ENCODE measurements at regions not wholly inside any gene's neighbourhood (a gene's known extent, or its start where the extent isn't known, plus 50 kb on each side); places are given as distances from the start of the nearest gene placed in this dataset.

DNA sequence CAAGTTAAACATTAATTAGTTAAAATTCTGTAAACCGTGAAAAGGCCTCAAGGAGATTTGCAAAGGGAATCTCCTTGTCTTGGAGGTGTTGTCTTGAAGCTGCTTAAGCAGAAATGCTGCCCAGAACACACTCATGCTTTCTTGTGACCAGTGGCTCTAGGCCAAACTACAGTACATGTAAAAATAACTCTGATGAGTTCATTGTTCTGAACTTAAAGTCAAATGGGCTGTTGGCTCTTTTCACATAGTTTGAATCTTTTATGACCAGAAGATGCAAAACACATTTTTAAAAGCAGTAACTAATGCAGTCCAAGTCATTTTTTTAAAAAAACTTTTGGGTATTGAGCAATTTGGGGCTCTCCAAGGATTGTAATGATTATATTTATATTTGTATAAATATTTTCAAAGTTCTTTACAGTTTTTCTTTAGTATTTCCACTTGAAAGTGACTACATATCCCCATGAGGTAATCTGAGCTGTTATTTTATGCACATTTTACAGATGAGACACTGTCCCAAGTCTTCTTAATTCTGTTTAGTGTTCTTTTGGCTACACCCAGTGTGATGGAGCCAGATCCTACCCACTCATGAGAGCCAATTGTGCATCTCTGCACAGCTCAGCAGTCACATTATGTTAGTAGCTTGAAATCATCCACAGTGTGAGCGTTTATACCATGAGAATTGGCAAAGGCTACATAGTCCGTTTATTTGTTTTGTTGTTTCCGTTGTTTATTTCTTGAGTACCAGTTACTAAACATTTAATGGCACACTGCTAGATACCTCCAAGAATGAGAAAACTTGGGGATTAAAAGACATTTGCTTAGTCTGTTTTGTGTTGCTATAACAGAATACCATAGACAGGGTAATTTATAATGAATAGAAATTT is 112.8 kb upstream of the ATXN3L start:
- TF ChIP-seq, protein P1, sequence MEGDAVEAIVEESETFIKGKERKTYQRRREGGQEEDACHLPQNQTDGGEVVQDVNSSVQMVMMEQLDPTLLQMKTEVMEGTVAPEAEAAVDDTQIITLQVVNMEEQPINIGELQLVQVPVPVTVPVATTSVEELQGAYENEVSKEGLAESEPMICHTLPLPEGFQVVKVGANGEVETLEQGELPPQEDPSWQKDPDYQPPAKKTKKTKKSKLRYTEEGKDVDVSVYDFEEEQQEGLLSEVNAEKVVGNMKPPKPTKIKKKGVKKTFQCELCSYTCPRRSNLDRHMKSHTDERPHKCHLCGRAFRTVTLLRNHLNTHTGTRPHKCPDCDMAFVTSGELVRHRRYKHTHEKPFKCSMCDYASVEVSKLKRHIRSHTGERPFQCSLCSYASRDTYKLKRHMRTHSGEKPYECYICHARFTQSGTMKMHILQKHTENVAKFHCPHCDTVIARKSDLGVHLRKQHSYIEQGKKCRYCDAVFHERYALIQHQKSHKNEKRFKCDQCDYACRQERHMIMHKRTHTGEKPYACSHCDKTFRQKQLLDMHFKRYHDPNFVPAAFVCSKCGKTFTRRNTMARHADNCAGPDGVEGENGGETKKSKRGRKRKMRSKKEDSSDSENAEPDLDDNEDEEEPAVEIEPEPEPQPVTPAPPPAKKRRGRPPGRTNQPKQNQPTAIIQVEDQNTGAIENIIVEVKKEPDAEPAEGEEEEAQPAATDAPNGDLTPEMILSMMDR (IDR thresholded peaks at IDR 0.05), result no peak
- TF ChIP-seq TAF1 (IDR thresholded peaks at IDR 0.05; ENCODE audit: borderline replicate concordance, low read depth, low read length), result no peak; the same call in 1 of the 2 replicates
- peak; percentile 24 to 88; a peak in 3 of 4 replicates for TF ChIP-seq EP300 (IDR thresholded peaks at IDR 0.05; ENCODE audit: borderline replicate concordance in 1 of 2, low read depth in 1 of 2, low read length in 1 of 2)
- TF ChIP-seq RXRA (IDR thresholded peaks at IDR 0.05; ENCODE audit: borderline replicate concordance, low read depth), result peak; percentile 55; the same call in 1 of the 2 replicates
- no peak for TF ChIP-seq EZH2phosphoT487 (IDR thresholded peaks at IDR 0.05; ENCODE audit: borderline replicate concordance, low read depth)
- TF ChIP-seq RFX5 (IDR thresholded peaks at IDR 0.05; ENCODE audit: low read length), result no peak
